ENCODE measurements at regions not wholly inside any gene's neighbourhood (a gene's known extent, or its start where the extent isn't known, plus 50 kb on each side); places are given as distances from the start of the nearest gene placed in this dataset.
"Not testable (repeated sequence)": the region's sequence is repeated elsewhere in the genome, so short reads cannot be mapped to it uniquely, and the experiment has no call there.

DNA sequence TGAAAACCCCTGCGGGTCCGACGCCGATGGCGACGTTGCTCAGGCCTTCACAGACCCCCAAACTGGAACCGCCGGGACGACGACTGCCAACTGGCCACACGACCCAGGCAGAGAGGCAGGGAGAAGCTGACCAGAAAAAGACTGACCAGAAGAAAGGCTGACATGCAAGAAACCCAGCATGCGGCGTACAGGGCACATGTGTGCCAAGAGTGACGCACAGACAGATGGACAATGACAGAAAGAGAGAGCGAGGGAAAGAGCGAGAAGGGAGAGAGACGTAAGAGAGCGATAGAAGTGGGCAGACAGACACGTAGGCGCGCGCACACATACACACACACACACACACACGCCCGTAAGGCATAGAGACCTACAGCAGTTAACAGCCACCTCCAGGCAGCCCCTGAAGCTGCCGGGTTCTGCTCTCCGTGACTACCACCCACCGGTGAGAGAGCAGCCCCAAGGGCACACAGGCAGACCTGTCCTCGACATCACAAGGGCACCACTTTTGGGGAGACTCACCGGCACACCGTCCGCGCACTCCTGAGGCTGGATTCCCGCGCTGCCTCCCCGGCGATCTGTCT, 67.2 kb upstream of the ZNF527 start:
- no peak for DNase-seq (ENCODE audit: low spot score)

DNA sequence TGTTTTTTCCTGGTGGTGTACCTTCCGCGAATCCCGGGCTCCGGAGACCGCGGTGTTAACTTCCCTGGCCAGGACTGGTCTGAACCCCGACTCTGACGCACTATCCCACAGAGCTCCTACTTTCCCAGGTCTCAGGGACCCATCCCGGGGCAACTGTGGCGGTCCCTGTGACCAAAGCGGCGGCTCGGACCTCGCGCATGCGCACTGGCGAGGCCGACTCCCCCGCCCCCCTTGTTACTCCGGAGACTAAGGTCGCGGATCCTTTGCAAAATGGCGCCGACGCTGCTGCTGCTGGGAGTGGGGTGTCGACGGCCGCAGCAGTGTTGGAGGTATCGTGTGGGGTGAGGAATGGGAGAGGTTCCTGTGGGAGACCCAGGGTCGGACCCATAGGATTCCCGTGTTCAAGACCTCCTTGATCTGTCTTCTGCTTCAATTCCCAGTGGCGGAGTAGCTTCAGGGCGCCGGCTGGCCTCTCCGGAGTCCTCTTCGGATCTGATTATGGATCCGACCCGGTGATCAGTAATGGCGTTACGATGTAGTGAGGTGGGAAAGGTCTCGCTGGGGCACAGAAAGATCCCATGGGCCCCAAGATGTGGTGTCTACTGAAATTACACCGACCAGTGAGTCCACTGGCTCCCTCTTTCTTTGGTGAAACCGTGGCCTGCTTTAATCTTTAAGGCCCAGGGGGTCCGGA, 66.6 kb upstream of the ZNF527 start:
- DNase-seq (ENCODE audit: low spot score) = no peak

DNA sequence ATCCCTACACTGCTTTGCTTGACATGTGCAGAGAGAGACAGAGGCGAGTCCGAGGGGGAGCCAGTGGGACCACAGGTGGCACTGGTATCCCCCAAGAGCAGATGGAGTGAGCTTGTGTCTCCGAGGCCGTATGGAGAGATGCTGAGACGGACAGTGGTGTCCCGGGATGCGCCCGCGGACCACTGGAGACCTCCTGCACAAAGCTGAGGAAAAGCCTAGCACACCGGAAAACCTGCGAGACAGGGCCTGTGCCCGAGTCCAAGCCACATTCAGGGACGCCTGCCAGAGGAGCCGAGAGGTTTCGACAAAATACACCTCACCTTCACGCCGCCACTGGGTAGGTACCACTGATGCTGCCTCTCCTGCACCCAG, 66.0 kb upstream of the ZNF527 start:
- DNase-seq (ENCODE audit: low spot score) = no peak

DNA sequence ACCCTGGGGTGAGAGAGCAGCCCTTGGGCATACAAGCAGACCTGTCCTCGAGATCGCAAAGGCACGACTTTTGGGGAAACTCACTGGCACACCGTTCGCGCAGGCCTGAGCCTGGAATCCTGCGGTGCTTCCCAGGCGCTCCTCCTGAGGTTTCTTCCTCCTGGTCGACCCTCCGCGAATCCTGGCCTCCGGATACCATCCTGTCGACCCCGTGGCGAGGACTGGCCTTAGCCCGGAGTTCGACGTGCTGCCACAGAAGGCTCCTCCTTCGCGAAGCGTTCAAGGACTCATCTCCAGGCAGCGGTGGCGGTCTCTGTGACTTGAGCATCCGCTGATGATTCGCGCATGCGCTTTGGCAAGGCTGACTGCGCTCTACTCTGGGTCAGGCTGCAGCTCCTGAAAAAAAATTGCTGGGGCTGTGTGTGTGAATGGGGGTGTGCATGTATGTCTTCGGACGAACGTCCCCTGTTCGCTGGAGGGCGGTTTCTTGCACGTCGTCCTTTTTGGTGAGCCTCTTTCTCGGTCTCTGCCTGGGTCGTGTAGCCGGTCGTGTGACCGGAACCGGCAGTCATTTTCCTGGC, 64.4 kb upstream of the ZNF527 start:
- no peak for DNase-seq (ENCODE audit: low spot score)

DNA sequence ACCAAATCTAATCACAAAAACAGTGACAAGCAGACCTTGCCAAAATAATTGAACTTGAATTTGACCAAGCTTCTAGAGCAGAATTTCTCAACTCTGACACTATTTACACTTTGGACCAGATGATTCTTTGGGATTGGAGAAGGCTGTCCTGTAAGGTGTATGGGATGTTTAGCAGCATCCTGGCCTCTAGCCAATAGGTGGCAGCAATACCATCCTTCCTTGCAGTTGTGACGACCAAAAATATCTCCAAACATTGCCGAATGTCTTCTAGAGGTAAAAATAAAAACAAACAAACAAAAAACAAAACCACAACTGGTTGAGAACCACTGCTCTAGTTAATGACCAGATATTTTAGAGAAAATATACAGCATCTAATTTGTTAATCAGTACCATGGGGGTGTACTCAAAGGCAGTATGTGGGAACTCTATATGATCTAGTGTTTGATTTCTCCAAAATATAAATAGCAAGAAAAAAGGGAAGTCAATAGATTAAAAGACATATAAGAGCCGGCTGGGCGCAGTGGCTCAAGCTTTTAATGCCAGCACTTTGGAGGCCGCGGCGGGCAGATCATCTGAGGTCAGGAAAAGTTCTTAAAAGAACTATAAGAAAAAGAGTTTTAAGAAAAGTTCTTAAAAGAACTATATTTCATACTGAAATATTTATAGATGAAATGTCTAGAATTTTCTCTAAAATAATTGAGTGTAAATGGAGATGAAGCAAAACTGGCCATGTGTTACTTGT, 60.9 kb upstream of the ZNF527 start:
- no peak for DNase-seq (ENCODE audit: low spot score)

DNA sequence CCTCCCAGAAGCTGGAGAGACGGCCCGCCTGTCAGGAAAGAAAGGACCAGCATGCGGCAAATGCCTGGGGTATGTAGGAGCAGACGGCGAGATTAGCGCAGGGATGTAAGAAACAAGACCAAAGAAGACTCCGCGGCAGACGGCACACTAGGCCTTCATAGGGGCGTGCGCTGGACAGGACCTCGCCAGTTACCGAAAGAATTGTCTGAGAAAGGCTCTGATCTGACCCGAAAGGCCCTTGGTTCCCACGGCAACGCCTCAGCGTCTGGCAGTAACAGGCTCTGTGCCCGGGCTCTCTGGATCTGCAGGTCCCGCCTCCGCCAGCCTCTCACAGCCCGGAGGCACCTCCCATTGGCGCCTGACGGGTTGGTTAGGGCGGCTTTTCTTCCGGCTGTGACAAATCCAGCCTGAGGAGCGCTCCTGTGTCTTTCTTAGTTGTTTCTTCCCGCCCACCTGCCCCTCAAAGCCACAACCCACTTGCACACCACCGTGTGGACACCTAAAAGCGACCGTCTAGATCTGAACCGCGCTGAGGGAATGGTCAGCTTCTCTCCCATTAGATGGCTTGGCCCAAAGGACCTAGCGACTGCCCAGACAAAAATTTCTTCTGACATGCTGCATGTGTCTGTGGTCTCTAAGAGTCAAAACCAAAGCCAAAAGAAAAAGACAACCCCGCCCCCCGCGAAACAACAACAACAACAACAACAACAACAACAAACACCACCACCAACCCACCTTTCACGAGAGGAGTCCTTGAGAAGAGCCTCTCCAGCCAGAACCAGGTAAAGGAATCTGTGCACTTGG, 58.2 kb upstream of the ZNF527 start:
- not testable (repeated sequence) for DNase-seq (ENCODE audit: low spot score)

DNA sequence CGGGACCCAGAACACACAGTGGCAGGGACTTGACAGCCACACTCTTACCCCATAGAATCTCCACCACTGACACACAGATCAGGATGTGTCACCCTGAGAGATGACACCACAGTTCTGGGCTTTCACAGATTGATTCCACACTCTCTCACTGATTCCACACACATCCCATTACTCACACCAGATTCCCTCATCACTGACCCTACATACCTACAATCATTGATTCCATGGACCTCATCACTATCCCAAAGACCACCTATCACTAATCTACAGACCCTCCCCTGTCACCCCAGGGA, 57.6 kb upstream of the ZNF527 start:
- DNase-seq (ENCODE audit: low spot score) = no peak

DNA sequence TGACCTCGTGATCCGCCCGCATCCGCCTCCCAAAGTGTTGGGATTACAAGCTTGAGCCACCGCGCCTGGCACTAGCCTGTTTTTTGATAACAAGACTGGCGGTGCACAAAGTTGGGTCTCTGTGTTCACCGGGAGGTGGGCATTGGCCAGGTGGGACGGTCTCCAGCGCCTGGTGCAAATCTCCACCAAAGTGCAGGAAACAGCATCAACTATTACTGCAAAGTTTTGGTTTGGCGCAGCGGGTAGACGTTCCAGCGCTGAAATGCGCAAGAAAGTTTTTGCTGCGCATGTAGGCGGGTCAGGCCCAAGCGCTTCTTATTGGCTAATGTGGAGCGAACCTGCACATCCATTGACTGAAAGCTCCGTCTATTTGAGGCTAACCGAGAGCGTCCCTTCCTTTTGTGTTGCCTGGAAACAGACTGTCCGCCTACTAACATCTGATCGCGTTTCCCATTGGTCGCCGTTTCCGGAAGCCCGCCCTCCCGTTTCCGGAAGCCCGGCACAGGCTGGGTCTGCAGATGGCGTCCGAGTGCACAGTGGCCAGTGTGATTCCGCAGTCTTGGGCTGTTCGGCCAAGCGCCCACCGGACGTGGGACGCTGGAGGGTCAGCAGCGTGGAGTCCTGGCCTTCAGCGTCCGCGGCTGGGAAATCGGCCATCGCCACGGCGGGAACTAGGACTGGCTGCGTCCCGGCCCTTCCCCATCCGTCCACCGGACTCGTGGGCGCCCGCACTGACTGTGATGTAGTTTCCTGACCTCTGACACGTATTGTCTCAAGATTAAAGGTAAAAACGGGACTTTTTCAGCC, 53.3 kb upstream of the ZNF527 start:
- DNase-seq (ENCODE audit: low spot score) = peak; percentile 98

DNA sequence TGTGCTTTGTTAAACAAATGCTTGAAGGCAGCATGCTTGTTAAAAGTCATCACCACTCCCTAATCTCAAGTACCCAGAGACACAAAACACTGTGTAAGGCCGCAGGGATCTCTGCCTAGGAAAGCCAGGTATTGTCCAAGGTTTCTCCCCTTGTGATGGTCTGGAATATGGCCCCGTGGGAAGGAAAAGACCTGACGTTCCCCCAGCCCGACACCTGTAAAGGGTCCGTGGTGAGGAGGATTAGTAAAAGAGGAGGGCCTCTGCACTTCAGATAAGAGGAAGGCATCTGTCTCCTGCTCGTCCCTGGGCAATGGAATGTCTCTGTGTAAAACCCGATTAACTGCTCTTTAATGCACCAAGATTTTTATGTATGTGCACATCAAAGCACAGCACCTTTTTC, 49.9 kb upstream of the ZNF527 start:
- DNase-seq (ENCODE audit: low spot score) = not testable (repeated sequence)
